Thoracic aorta (tissue), 2 donors: ENCODE measurements at regions not wholly inside any gene's neighbourhood (a gene's known extent, or its start where the extent isn't known, plus 50 kb on each side); places are given as distances from the start of the nearest gene placed in this dataset.

Experiments
- ATAC-seq: fragments of 150-250 bp; one replicate; pipeline ENCODE4 v1.8.0; 2017; ENCODE audit warnings: low read depth; ENCODE audit not compliant: insufficient number of reproducible peaks, low FRiP score
- DNase-seq: peaks from one replicate; pipeline ENCODE4 v3.0.0-alpha.2; 2020; ENCODE audit warnings: low spot score
- H3K27ac ChIP-seq, 2 donors: fragments of 200-600 bp; sonication (generic); 1 replicate in 1 of 2; 2 replicates in 1 of 2; pipeline ENCODE4 v1.5.1; 2016; ENCODE audit warnings: mild to moderate bottlenecking in 2 of 2, moderate library complexity in 2 of 2
- H3K27me3 ChIP-seq: fragments of 200-600 bp; sonication (generic); replicated peaks from 2 replicates; pipeline ENCODE4 v1.6.0; 2016; ENCODE audit warnings: mild to moderate bottlenecking; ENCODE audit not compliant: insufficient read depth
- H3K36me3 ChIP-seq: fragments of 200-600 bp; sonication (generic); one replicate; pipeline ENCODE4 v1.5.1; 2016
- H3K4me1 ChIP-seq, 2 donors: fragments of 200-600 bp; sonication (generic); 1 replicate in 1 of 2; 2 replicates in 1 of 2; pipeline versions ENCODE4 v1.5.1 to v1.6.0; 2016; ENCODE audit warnings: low read depth in 2 of 2, mild to moderate bottlenecking in 1 of 2; ENCODE audit not compliant: control insufficient read depth in 1 of 2
- H3K4me3 ChIP-seq: fragments of 200-600 bp; sonication (generic); 2 replicates; pipeline ENCODE4 v1.5.1; 2016; ENCODE audit warnings: mild to moderate bottlenecking
- H3K9me3 ChIP-seq: fragments of 200-600 bp; sonication (generic); 2 replicates; pipeline ENCODE4 v1.5.1; 2016
- TF ChIP-seq, protein P1 (sequence below): fragments of 200-600 bp; sonication (generic); IDR thresholded peaks from one replicate; pipeline ENCODE4 v1.5.1; 2019; ENCODE audit warnings: antibody characterized with exemption

GRCh38 chr4:123866796-123867195 lies 470.2 kb downstream of the SPRY1 start:
- Histone ChIP-seq H3K9me3 (no peaks in the 10 kb centered on the region), H3K4me3 (no peak overlapping the region), H3K36me3 (no peaks in the 10 kb centered on the region), H3K27me3 (no peaks in the 10 kb centered on the region), H3K27ac (no peak overlapping the region), H3K4me1 (no peaks in the 10 kb centered on the region)
- ATAC-seq: no peak
- DNase-seq: no peak
- TF ChIP-seq, protein P1, sequence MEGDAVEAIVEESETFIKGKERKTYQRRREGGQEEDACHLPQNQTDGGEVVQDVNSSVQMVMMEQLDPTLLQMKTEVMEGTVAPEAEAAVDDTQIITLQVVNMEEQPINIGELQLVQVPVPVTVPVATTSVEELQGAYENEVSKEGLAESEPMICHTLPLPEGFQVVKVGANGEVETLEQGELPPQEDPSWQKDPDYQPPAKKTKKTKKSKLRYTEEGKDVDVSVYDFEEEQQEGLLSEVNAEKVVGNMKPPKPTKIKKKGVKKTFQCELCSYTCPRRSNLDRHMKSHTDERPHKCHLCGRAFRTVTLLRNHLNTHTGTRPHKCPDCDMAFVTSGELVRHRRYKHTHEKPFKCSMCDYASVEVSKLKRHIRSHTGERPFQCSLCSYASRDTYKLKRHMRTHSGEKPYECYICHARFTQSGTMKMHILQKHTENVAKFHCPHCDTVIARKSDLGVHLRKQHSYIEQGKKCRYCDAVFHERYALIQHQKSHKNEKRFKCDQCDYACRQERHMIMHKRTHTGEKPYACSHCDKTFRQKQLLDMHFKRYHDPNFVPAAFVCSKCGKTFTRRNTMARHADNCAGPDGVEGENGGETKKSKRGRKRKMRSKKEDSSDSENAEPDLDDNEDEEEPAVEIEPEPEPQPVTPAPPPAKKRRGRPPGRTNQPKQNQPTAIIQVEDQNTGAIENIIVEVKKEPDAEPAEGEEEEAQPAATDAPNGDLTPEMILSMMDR: no peak

GRCh38 chr4:123867910-123868587 lies 471.5 kb downstream of the SPRY1 start:
- no peaks in the 10 kb centered on the region for H3K4me1 ChIP-seq
- ATAC-seq: no peak
- no peak overlapping the region for H3K27ac ChIP-seq
- no peak overlapping the region for H3K4me3 ChIP-seq
- no peak for DNase-seq
- no peaks in the 10 kb centered on the region for H3K36me3 ChIP-seq
- TF ChIP-seq, protein P1: no peak
- H3K9me3 ChIP-seq: no peaks in the 10 kb centered on the region
- H3K27me3 ChIP-seq: no peaks in the 10 kb centered on the region

- Histone ChIP-seq H3K27ac (no peak overlapping the region), H3K27me3 (no peaks in the 10 kb centered on the region), H3K9me3 (no peaks in the 10 kb centered on the region), H3K4me3 (no peak overlapping the region), H3K4me1 (no peaks in the 10 kb centered on the region), H3K36me3 (no peaks in the 10 kb centered on the region)
- DNase-seq: no peak
- no peak for ATAC-seq
- TF ChIP-seq, protein P1: no peak
Observed at GRCh38 chr4:123869286-123870215, 473.0 kb downstream of the SPRY1 start.

DNA sequence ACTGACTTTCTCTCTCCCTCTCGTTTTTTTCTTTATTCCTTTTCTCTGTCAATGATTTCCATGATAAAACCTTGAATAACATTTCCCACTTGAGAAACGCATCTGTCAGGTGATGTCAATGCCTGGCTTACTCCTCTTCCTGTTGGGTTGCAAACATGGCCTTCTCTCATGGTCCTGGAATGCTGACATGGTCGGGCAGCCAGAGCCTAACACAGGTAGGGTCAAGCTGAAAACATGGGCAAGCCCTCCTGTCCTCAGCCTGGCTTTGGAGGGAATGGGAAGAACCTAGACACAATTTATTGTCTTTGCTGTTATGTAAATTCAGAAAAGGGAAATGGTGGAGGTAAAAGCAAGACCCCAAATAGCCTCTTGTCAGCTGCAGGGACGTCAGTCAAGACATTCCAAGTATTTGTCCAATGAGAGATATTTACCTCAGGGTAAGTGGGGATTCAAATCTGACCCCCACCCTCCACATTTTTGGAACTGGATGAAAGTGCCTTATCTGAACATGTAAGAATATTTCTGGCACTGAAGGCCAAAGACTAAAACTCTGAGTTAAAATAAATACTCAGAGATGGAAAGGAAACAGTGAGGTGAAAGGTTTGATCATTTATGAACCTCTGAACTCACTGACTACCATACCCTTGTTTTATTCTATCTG lies 473.8 kb downstream of the SPRY1 start:
- ATAC-seq (no peak), DNase-seq (no peak)
- Histone ChIP-seq H3K4me1 (no peaks in the 10 kb centered on the region), H3K27me3 (no peaks in the 10 kb centered on the region), H3K4me3 (no peak overlapping the region), H3K36me3 (no peaks in the 10 kb centered on the region), H3K9me3 (no peaks in the 10 kb centered on the region), H3K27ac (no peak overlapping the region)
- TF ChIP-seq, protein P1: no peak

- H3K27me3 ChIP-seq: no peaks in the 10 kb centered on the region
- no peak overlapping the region for H3K4me3 ChIP-seq
- no peaks in the 10 kb centered on the region for H3K36me3 ChIP-seq
- TF ChIP-seq, protein P1: no peak
- H3K27ac ChIP-seq: no peak overlapping the region
- H3K9me3 ChIP-seq: no peaks in the 10 kb centered on the region
- H3K4me1 ChIP-seq: no peaks in the 10 kb centered on the region
- DNase-seq (no peak), ATAC-seq (no peak)
Observed at GRCh38 chr4:123871341-123871740, 474.7 kb downstream of the SPRY1 start.
